GM12878 (cell line): ENCODE measurements at regions not wholly inside any gene's neighbourhood (a gene's known extent, or its start where the extent isn't known, plus 50 kb on each side); places are given as distances from the start of the nearest gene placed in this dataset.

Experiments
- ATAC-seq: fragments of 200-7000 bp; cut with Tn5 transposase; 3 replicates; pipeline ENCODE4 v1.9.1; 2020; ENCODE audit warnings: mild to moderate bottlenecking, moderate library complexity
- BruUV-seq: library from RNA; stranded (reverse); fragments of 400-500 nt; replicated peaks from 2 replicates; lab custom pipeline; 2021; lab: Mats Ljungman, UMichigan
- CTCF ChIA-PET: fragments of 300-600 bp; sonication (Branson Sonifier 250); formaldehyde crosslinking; extraction: SDS; loops from one replicate; lab custom pipeline; 2021; ENCODE audit warnings: inconsistent platforms; lab: Yijun Ruan, JAX
- POLR2A ChIA-PET: fragments of 350-600 bp; formaldehyde crosslinking; extraction: SDS; loops from one replicate; lab custom pipeline; 2021; ENCODE audit warnings: inconsistent platforms; lab: Charles Lee
- RAD21 ChIA-PET: fragments of 300-600 bp; sonication (Branson Sonifier 250); formaldehyde crosslinking; loops from one replicate; lab custom pipeline; 2023; ENCODE audit warnings: antibody characterized with exemption; ENCODE audit not compliant: unreplicated experiment; lab: Charles Lee
- SMC1A ChIA-PET: fragments of 300-600 bp; sonication (Branson Sonifier 250); formaldehyde crosslinking; loops from one replicate; lab custom pipeline; 2023; ENCODE audit not compliant: unreplicated experiment, uncharacterized antibody; lab: Charles Lee
- DNase-seq: peaks from one replicate; pipeline ENCODE4 v3.0.0-alpha.2; 2011; ENCODE audit warnings: low read depth, low spot score
- FAIRE-seq: peaks from 3 replicates; lab custom pipeline; 2011; peaks lifted over from hg19 to GRCh38; lab: Jason Lieb, UNC
- H2AFZ ChIP-seq: 2 replicates; pipeline ENCODE4 v1.6.0; 2011; ENCODE audit warnings: low read depth, low read length, control low read depth; ENCODE audit not compliant: control insufficient read depth
- H3K27ac ChIP-seq: 2 replicates; pipeline ENCODE4 v1.5.1; 2011; ENCODE audit warnings: control low read depth; ENCODE audit not compliant: control insufficient read depth, insufficient read depth
- H3K27me3 ChIP-seq, 2 experiments: replicated peaks in 1 of 2; 2 replicates each; pipeline versions ENCODE4 v1.6.0 to v1.6.1; 2011; ENCODE audit warnings: low read length in 1 of 2; ENCODE audit not compliant: control insufficient read depth in 2 of 2, insufficient read depth in 2 of 2
- H3K36me3 ChIP-seq, 2 experiments: 2 replicates each; pipeline ENCODE4 v1.5.1; 2011; ENCODE audit warnings: low read length in 1 of 2; ENCODE audit not compliant: control insufficient read depth in 2 of 2, insufficient read depth in 2 of 2
- H3K4me1 ChIP-seq: 2 replicates; pipeline ENCODE4 v1.6.1; 2011; ENCODE audit warnings: mild to moderate bottlenecking, low read length, moderate library complexity, mixed read lengths; ENCODE audit not compliant: control insufficient read depth, insufficient read depth
- H3K4me2 ChIP-seq: 2 replicates; pipeline ENCODE4 v1.6.0; 2011; ENCODE audit warnings: control low read depth; ENCODE audit not compliant: control insufficient read depth, insufficient read depth
- H3K4me3 ChIP-seq: fragments of 200-600 bp; sonication (generic); 2 replicates; pipeline ENCODE4 v1.5.1; 2016
- H3K79me2 ChIP-seq: 2 replicates; pipeline ENCODE4 v1.6.0; 2011; ENCODE audit warnings: low read length; ENCODE audit not compliant: control insufficient read depth, insufficient read depth
- H3K9ac ChIP-seq: 2 replicates; pipeline ENCODE4 v1.8.0; 2011; ENCODE audit warnings: low read length, control low read depth, mixed read lengths; ENCODE audit not compliant: control insufficient read depth, insufficient read depth
- H3K9me3 ChIP-seq: replicated peaks from 3 replicates; pipeline ENCODE4 v1.5.1; 2011; ENCODE audit warnings: mild to moderate bottlenecking, low read length; ENCODE audit not compliant: control insufficient read depth, insufficient read depth
- H4K20me1 ChIP-seq: 2 replicates; pipeline ENCODE4 v1.6.0; 2011; ENCODE audit not compliant: control insufficient read depth, insufficient read depth
- DPF2 ChIP-seq: fragments of 450-650 bp; IDR thresholded peaks from 2 replicates; pipeline ENCODE4 v1.6.1; 2017; ENCODE audit warnings: mild to moderate bottlenecking
- PRDM15 ChIP-seq: fragments of 450-650 bp; formaldehyde crosslinking; IDR thresholded peaks from 2 replicates; pipeline ENCODE4 v1.4.0; 2020; ENCODE audit warnings: mild to moderate bottlenecking, moderate library complexity
- TCF3 ChIP-seq: IDR thresholded peaks from 2 replicates; pipeline ENCODE4 v1.6.1; 2012; ENCODE audit warnings: low read depth, mild to moderate bottlenecking, low read length, borderline replicate concordance; ENCODE audit not compliant: insufficient read depth
- USF2 ChIP-seq: IDR thresholded peaks from 2 replicates; pipeline ENCODE4 v1.6.1; 2011; ENCODE audit warnings: low read depth, low read length, improper control_type of control experiment, borderline replicate concordance
- WGBS: methylation state at CpG from one replicate; pipeline ENCODE4 v1.1.6; 2016; ENCODE audit warnings: low lambda C conversion rate; ENCODE audit not compliant: insufficient replicate concordance, insufficient coverage; ENCODE audit errors: missing lambda C conversion rate; 5-methylcytosine and 5-hydroxymethylcytosine counted together
- in situ Hi-C: fragments of 300-500 bp; cut with MboI; formaldehyde crosslinking; loops from 9 replicates; pipeline ENCODE4 v1.14.3; 2018; ENCODE audit warnings: mixed read lengths
- intact Hi-C: fragments of 100-400 bp; cut with micrococcal nuclease; formaldehyde crosslinking; loops from one replicate; pipeline ENCODE4 v1.14.2; 2022; ENCODE audit not compliant: unreplicated experiment

- SMC1A ChIA-PET, result no interaction called here
- no peak for DNase-seq
- no peak overlapping the region for H3K9ac ChIP-seq
- in situ Hi-C loops, result no loop called here
- intact Hi-C loops, result no loop called here
- no peak overlapping the region for H2AFZ ChIP-seq
- H3K27ac ChIP-seq, result no peak overlapping the region
- H3K9me3 ChIP-seq, result no peaks in the 10 kb centered on the region
- H3K4me1 ChIP-seq, result no peaks in the 10 kb centered on the region
- whole genome bisulfite sequencing, result 60% methylated on average over 2 of the region's 2 CpGs
- TF ChIP-seq TCF3 (no peak), PRDM15 (no peak), USF2 (no peak), DPF2 (no peak)
- no peak overlapping the region for H3K4me3 ChIP-seq
- no peak for ATAC-seq
- CTCF ChIA-PET, result no interaction called here
- no peaks in the 10 kb centered on the region for H3K36me3 ChIP-seq
- no peak for FAIRE-seq
- RAD21 ChIA-PET, result interaction anchor here (0.8 kb wide), 1 partner anchor 774 kb away, joined by 3 read pairs; no protein-coding TSS in a partner anchor
- POLR2A ChIA-PET, result no interaction called here
- no TSS peak for BruUV-seq
- H3K27me3 ChIP-seq, result no peaks in the 10 kb centered on the region
- H4K20me1 ChIP-seq, result no peaks in the 10 kb centered on the region
- H3K4me2 ChIP-seq, result no peak overlapping the region
- H3K79me2 ChIP-seq, result no peaks in the 10 kb centered on the region
Observed at GRCh38 chr4:120317713-120318112, 251.1 kb upstream of the MAD2L1 start.
